K562 (cell line): ENCODE measurements at regions not wholly inside any gene's neighbourhood (a gene's known extent, or its start where the extent isn't known, plus 50 kb on each side); places are given as distances from the start of the nearest gene placed in this dataset.

Experiments
- ATAC-seq: fragments of 200-7000 bp; cut with Tn5 transposase; 3 replicates; pipeline ENCODE4 v1.9.1; 2020; ENCODE audit warnings: moderate library complexity
- BruUV-seq: library from RNA; stranded (reverse); fragments of 400-500 nt; replicated peaks from 2 replicates; lab custom pipeline; 2021; lab: Mats Ljungman, UMichigan
- CTCF ChIA-PET: fragments of 300-600 bp; formaldehyde crosslinking; extraction: SDS; loops from one replicate; lab custom pipeline; 2021; ENCODE audit warnings: low intra/inter-chr PET ratio; lab: Yijun Ruan, JAX
- POLR2A ChIA-PET: fragments of 300-600, 350-650 bp; sonication (Branson Sonifier 250); formaldehyde crosslinking; extraction: SDS; loops from one replicate; lab custom pipeline; 2021; ENCODE audit warnings: antibody characterized with exemption, inconsistent platforms; lab: Yijun Ruan, JAX
- DNase-seq, 4 experiments: peaks; one replicate each; pipeline versions ENCODE4 v3.0.0 to v3.0.0-alpha.2; 2011 to 2018; ENCODE audit warnings: low spot score in 3 of 4, mixed read lengths in 3 of 4; ENCODE audit errors: extremely low read depth in 1 of 4
- FAIRE-seq: peaks from 2 replicates; lab custom pipeline; 2011; peaks lifted over from hg19 to GRCh38; lab: Jason Lieb, UNC
- H2AFZ ChIP-seq: 2 replicates; pipeline ENCODE4 v1.6.0; 2011; ENCODE audit warnings: low read depth, low read length, control low read depth, inconsistent platforms
- H3K27ac ChIP-seq: fragments of 200-600 bp; 3 replicates; pipeline ENCODE4 v1.8.0; 2011; ENCODE audit warnings: low read depth, mild to moderate bottlenecking, control low read depth, inconsistent platforms, low read length, moderate library complexity, mixed read lengths; ENCODE audit errors: extremely low read depth
- H3K27me3 ChIP-seq, 2 experiments: fragments of 300-600 bp in 1 of 2; 2 replicates in 1 of 2; 3 replicates in 1 of 2; pipeline versions ENCODE4 v1.6.0 to v1.8.0; 2011; ENCODE audit warnings: inconsistent platforms in 2 of 2, low read length in 2 of 2, mild to moderate bottlenecking in 1 of 2, mixed read lengths in 1 of 2, moderate library complexity in 1 of 2; ENCODE audit not compliant: control insufficient read depth in 2 of 2, insufficient read depth in 2 of 2
- H3K36me3 ChIP-seq: fragments of 300-600 bp; 3 replicates; pipeline ENCODE4 v1.8.0; 2011; ENCODE audit warnings: mild to moderate bottlenecking, low read length, inconsistent platforms; ENCODE audit not compliant: control insufficient read depth, insufficient read depth
- H3K4me1 ChIP-seq, 2 experiments: fragments of 200-600 bp in 1 of 2; replicated peaks in 1 of 2; 2 replicates in 1 of 2; 3 replicates in 1 of 2; pipeline versions ENCODE4 v1.5.1 to v1.8.0; 2011; ENCODE audit warnings: inconsistent platforms in 2 of 2, low read length in 2 of 2, mild to moderate bottlenecking in 1 of 2, mixed read lengths in 1 of 2, moderate library complexity in 1 of 2; ENCODE audit not compliant: control insufficient read depth in 2 of 2, insufficient read depth in 2 of 2
- H3K4me2 ChIP-seq: 2 replicates; pipeline ENCODE4 v1.6.1; 2011; ENCODE audit warnings: low read length, control low read depth, inconsistent platforms, mixed read lengths; ENCODE audit not compliant: insufficient read depth
- H3K4me3 ChIP-seq: fragments of 200-600 bp; sonication (generic), shearing (Covaris generic); 2 replicates; pipeline ENCODE4 v1.5.1; 2016; ENCODE audit warnings: control low read depth, inconsistent platforms
- H3K79me2 ChIP-seq: fragments of 200-600 bp; 3 replicates; pipeline ENCODE4 v1.8.0; 2011; ENCODE audit warnings: low read length, inconsistent platforms; ENCODE audit not compliant: control insufficient read depth, insufficient read depth
- H3K9ac ChIP-seq, 2 experiments: 2 replicates each; pipeline versions ENCODE4 v1.6.0 to v1.6.1; 2011; ENCODE audit warnings: low read depth in 2 of 2, low read length in 2 of 2, control low read depth in 1 of 2, inconsistent platforms in 1 of 2, mild to moderate bottlenecking in 1 of 2, mixed read lengths in 1 of 2; ENCODE audit not compliant: insufficient read depth in 1 of 2
- H3K9me1 ChIP-seq: one replicate; pipeline ENCODE4 v1.6.0; 2011; ENCODE audit warnings: inconsistent platforms, mild to moderate bottlenecking, low read length, moderate library complexity; ENCODE audit not compliant: control insufficient read depth, insufficient read depth
- H3K9me3 ChIP-seq: replicated peaks from 2 replicates; pipeline ENCODE4 v1.5.1; 2011; ENCODE audit warnings: low read depth, low read length, inconsistent platforms; ENCODE audit not compliant: control insufficient read depth, insufficient read depth
- H4K20me1 ChIP-seq: replicated peaks from 2 replicates; pipeline ENCODE4 v1.6.1; 2011; ENCODE audit warnings: low read length, inconsistent platforms, mixed read lengths; ENCODE audit not compliant: control insufficient read depth, insufficient read depth
- CBX1 ChIP-seq: sonication (generic); IDR thresholded peaks from 2 replicates; pipeline ENCODE4 v1.6.1; 2016; ENCODE audit warnings: antibody characterized with exemption, low read depth, mild to moderate bottlenecking
- KDM2B ChIP-seq: fragments of 250-450 bp; sonication (Bioruptor Pico); IDR thresholded peaks from 2 replicates; pipeline ENCODE4 v1.8.0; 2021; ENCODE audit warnings: mild to moderate bottlenecking, moderate library complexity
- NFRKB ChIP-seq: fragments of 450-650 bp; IDR thresholded peaks from 2 replicates; pipeline ENCODE4 v1.6.1; 2016; ENCODE audit warnings: low read depth
- POLR2H ChIP-seq: IDR thresholded peaks from 2 replicates; pipeline ENCODE4 v1.6.1; 2016; ENCODE audit warnings: missing genetic modification characterization, low read depth, mild to moderate bottlenecking, control low read depth, missing compliant biosample characterization, moderate library complexity
- PTTG1 ChIP-seq: fragments of 450-650 bp; IDR thresholded peaks from 2 replicates; pipeline ENCODE4 v1.6.1; 2016; ENCODE audit warnings: low read depth, mild to moderate bottlenecking, missing genetic modification characterization, missing compliant biosample characterization
- SNRNP70 ChIP-seq: fragments of 200-400 bp; formaldehyde crosslinking; optimal IDR thresholded peaks from 2 replicates; pipeline ENCODE3; 2017; ENCODE audit warnings: low read depth, low read length
- XRCC5 ChIP-seq: fragments of 200-400 bp; formaldehyde crosslinking; IDR thresholded peaks from 2 replicates; pipeline ENCODE4 v1.6.1; 2017; ENCODE audit warnings: low read depth, mild to moderate bottlenecking, low read length
- ZNF282 ChIP-seq: sonication (generic); formaldehyde crosslinking; IDR thresholded peaks from 2 replicates; pipeline ENCODE4 v1.8.1; 2023; ENCODE audit warnings: missing genetic modification reagents
- ZSCAN32 ChIP-seq: fragments of 450-650 bp; formaldehyde crosslinking; IDR thresholded peaks from 2 replicates; pipeline ENCODE4 v1.4.0; 2020; ENCODE audit warnings: mild to moderate bottlenecking, moderate library complexity
- WGBS: fragments of 100-300 bp; shearing (Covaris generic); methylation state at CpG from one replicate; pipeline ENCODE4 v1.1.6; 2016; ENCODE audit warnings: low coverage, mixed read lengths; ENCODE audit not compliant: insufficient coverage; ENCODE audit errors: missing lambda C conversion rate; 5-methylcytosine and 5-hydroxymethylcytosine counted together
- in situ Hi-C: fragments of 300-500 bp; cut with MboI; formaldehyde crosslinking; loops from 4 replicates; pipeline ENCODE4 v1.15.0; 2018; ENCODE audit warnings: inconsistent platforms, mixed read lengths
- intact Hi-C: fragments of 100-400 bp; cut with micrococcal nuclease; formaldehyde crosslinking; loops from 2 replicates; pipeline ENCODE4 v1.14.2; 2022

GRCh38 chr1:208601561-208601960 lies 357.4 kb upstream of the PLXNA2 start:
- Histone ChIP-seq H2AFZ (no peak overlapping the region), H3K79me2 (no peaks in the 10 kb centered on the region), H3K27ac (no peak overlapping the region), H3K9ac (no peak overlapping the region), H3K9me3 (no peaks in the 10 kb centered on the region), H3K4me3 (no peak overlapping the region), H3K4me1 (no peaks in the 10 kb centered on the region), H3K4me2 (no peak overlapping the region), H3K36me3 (no peaks in the 10 kb centered on the region), H3K9me1 (no peaks in the 10 kb centered on the region), H3K27me3 (no peaks in the 10 kb centered on the region), H4K20me1 (no peaks in the 10 kb centered on the region)
- ChIA-PET POLR2A (interaction anchor here (0.6 kb wide), 1 partner anchor 1754 kb away, joined by 4 read pairs; no protein-coding TSS in a partner anchor), CTCF (no interaction called here)
- no TSS peak for BruUV-seq
- no peak for ATAC-seq
- TF ChIP-seq CBX1, result no peak
- TF ChIP-seq ZNF282 (CRISPR knock-in tag), result no peak
- TF ChIP-seq NFRKB, result no peak
- no peak for TF ChIP-seq PTTG1
- no peak for TF ChIP-seq ZSCAN32 (CRISPR knock-in tag)
- no peak for TF ChIP-seq POLR2H
- TF ChIP-seq SNRNP70, result no peak
- TF ChIP-seq XRCC5, result no peak
- TF ChIP-seq KDM2B (CRISPR knock-in tag), result no peak
- in situ Hi-C loops (no loop called here), intact Hi-C loops (no loop called here)
- WGBS, result 2% methylated on average over 3 of the region's 3 CpGs
- DNase-seq, result no peak
- no peak for FAIRE-seq
